Osteocyte (in vitro differentiated cells): ENCODE measurements at regions not wholly inside any gene's neighbourhood (a gene's known extent, or its start where the extent isn't known, plus 50 kb on each side); places are given as distances from the start of the nearest gene placed in this dataset.

Experiments used
- DNase-seq: peaks from one replicate; pipeline ENCODE4 v3.0.0; 2021; ENCODE audit warnings: mixed read lengths; ENCODE audit not compliant: unreplicated experiment; ENCODE audit errors: extremely low spot score
- H3K27ac Mint-ChIP-seq: one replicate; pipeline ENCODE4 v1.8.0; 2021; ENCODE audit warnings: mild to moderate bottlenecking, mixed read lengths; ENCODE audit not compliant: unreplicated experiment
- H3K27me3 Mint-ChIP-seq: one replicate; pipeline ENCODE4 v1.8.0; 2021; ENCODE audit warnings: mixed read lengths; ENCODE audit not compliant: unreplicated experiment
- H3K36me3 Mint-ChIP-seq: one replicate; pipeline ENCODE4 v1.8.0; 2021; ENCODE audit warnings: mixed read lengths; ENCODE audit not compliant: unreplicated experiment
- H3K4me1 Mint-ChIP-seq: one replicate; pipeline ENCODE4 v1.8.0; 2021; ENCODE audit warnings: mixed read lengths; ENCODE audit not compliant: unreplicated experiment
- H3K4me3 Mint-ChIP-seq: one replicate; pipeline ENCODE4 v1.8.0; 2021; ENCODE audit warnings: mild to moderate bottlenecking, moderate library complexity, mixed read lengths; ENCODE audit not compliant: unreplicated experiment
- H3K9me3 Mint-ChIP-seq: one replicate; pipeline ENCODE4 v1.8.0; 2021; ENCODE audit warnings: mixed read lengths; ENCODE audit not compliant: unreplicated experiment
- TF ChIP-seq, protein P1 (sequence below): fragments of 200-600 bp; sonication (generic); IDR thresholded peaks from 2 replicates; pipeline ENCODE4 v1.5.0; 2021; ENCODE audit warnings: antibody characterized with exemption, mild to moderate bottlenecking, moderate library complexity

DNA sequence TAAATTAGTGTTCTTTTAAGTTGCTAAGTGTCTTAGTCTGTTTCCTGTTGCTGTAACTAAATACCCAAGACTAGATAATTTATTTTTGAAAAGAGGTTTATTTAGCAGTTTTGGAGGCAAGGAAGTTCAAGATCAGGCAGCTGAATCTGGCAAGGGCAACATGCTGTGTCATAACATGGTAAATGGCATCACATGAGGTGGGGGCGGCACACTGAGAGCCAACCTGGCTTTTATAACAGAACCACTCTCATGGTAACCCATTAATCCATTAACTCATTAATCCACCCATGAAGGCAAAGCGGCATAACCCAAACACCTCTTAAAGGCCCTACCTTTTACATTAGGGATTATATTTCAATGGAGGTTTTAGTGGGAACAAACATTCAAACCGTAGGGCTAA lies 182.2 kb upstream of the GATB start:
- Mint-ChIP-seq H3K36me3 (no peaks in the 10 kb centered on the region), H3K4me3 (no peak overlapping the region), H3K4me1 (no peaks in the 10 kb centered on the region), H3K27me3 (peaks cover 7% of the 10 kb centered on the region), H3K9me3 (peaks cover 22% of the 10 kb centered on the region), H3K27ac (no peak overlapping the region)
- no peak for DNase-seq
- TF ChIP-seq, protein P1, sequence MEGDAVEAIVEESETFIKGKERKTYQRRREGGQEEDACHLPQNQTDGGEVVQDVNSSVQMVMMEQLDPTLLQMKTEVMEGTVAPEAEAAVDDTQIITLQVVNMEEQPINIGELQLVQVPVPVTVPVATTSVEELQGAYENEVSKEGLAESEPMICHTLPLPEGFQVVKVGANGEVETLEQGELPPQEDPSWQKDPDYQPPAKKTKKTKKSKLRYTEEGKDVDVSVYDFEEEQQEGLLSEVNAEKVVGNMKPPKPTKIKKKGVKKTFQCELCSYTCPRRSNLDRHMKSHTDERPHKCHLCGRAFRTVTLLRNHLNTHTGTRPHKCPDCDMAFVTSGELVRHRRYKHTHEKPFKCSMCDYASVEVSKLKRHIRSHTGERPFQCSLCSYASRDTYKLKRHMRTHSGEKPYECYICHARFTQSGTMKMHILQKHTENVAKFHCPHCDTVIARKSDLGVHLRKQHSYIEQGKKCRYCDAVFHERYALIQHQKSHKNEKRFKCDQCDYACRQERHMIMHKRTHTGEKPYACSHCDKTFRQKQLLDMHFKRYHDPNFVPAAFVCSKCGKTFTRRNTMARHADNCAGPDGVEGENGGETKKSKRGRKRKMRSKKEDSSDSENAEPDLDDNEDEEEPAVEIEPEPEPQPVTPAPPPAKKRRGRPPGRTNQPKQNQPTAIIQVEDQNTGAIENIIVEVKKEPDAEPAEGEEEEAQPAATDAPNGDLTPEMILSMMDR, result no peak

DNA sequence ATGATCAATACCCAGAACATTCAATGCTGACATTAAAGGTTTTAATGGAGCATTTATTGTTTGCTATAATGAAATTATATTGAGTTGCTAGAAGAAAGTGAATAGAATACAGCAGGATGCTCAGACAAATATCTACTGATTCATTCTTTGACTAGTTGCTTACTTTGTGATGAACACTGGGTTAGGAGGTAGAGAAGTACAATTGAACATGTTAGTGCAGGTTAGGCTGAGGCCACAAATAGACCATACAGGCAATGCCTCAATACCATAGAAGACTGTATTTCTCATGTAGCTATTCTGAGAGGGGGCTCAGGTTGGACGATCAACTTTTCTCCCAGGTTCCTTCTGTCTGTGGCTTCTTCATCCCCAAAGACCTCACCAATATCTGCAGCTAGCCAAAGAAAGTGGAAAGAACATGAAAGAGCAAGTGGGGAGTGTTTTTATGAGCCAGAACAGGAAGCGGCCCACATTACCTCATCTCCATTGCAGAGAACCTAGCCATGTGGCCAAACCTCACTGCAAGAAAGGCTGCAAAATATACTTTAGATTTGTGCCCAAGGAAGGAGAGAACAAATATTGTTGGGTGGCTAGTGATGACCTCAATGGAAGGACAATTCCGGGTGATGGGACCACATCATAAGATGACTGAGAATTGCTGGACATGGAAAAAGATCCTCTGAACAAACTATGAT lies 180.3 kb upstream of the GATB start:
- no peak overlapping the region for H3K4me3 Mint-ChIP-seq
- H3K4me1 Mint-ChIP-seq, result no peaks in the 10 kb centered on the region
- DNase-seq, result no peak
- H3K27me3 Mint-ChIP-seq, result peaks cover 13% of the 10 kb centered on the region
- H3K27ac Mint-ChIP-seq, result no peak overlapping the region
- H3K36me3 Mint-ChIP-seq, result no peaks in the 10 kb centered on the region
- TF ChIP-seq, protein P1, result no peak
- peaks cover 8% of the 10 kb centered on the region for H3K9me3 Mint-ChIP-seq

DNA sequence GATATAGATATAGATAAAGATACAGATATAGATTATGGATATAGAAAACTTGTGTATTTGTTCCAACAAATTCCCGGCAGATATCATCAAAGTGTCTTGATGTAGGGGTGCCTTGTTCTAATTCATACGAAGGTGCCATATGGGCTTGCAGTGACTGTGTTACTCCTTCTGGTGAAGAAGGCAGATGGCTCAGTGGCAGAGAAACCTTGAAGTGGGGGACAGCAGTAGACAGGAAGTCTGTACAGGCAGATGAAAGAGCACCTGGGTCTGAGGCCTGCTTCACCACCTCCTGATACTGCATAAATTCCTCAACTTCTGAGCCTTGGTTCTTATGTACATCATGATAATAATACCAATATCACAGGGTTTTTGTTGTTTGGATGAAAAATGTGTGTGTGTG lies 179.5 kb upstream of the GATB start:
- Mint-ChIP-seq H3K4me1 (no peaks in the 10 kb centered on the region), H3K27me3 (peaks cover 16% of the 10 kb centered on the region), H3K36me3 (no peaks in the 10 kb centered on the region), H3K27ac (no peak overlapping the region), H3K4me3 (no peak overlapping the region), H3K9me3 (peaks cover 5% of the 10 kb centered on the region)
- no peak for DNase-seq
- TF ChIP-seq, protein P1, result no peak

DNA sequence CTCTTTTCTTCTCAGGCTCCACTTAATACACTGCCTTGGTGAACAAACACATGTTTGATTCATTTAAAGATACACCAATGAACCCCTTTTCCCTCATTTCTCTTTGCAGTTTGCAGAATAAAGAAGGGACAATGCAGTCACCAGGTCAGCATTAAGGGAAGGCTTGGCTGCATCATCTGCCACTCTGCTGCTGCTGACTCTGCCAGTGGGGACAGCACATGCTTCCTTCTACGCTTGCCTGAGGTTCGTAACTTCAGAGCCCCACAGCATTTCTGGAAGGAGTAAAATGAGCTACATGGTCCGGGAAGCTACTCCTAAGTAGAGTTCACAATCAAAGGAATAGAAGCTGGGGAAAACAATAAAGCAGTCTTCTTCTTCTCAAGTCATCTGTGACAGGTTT lies 178.9 kb upstream of the GATB start:
- Mint-ChIP-seq H3K27ac (no peak overlapping the region), H3K36me3 (no peaks in the 10 kb centered on the region), H3K4me1 (no peaks in the 10 kb centered on the region), H3K27me3 (peaks cover 18% of the 10 kb centered on the region), H3K4me3 (no peak overlapping the region), H3K9me3 (peaks cover 5% of the 10 kb centered on the region)
- DNase-seq, result no peak
- TF ChIP-seq, protein P1, result no peak

DNA sequence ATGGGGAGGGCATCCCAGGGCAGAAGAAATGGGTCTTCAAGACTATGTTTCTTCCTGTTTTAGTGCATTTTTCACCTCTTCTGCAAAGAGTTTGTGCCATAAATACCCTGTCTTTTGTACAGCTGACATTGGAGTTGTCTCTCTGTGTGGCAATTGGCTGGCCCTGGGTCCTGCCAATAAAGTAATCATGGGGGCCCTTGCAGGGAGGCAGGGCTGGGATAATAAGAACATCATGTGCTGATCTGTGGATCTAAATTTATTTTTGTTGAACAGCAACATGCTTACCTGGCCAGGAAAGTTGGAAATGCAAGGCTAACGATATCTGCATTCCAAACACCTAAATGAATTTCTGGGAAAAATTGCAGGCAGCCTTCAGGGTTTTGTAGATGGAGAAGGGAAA lies 174.6 kb upstream of the GATB start:
- H3K4me1 Mint-ChIP-seq, result no peaks in the 10 kb centered on the region
- no peaks in the 10 kb centered on the region for H3K36me3 Mint-ChIP-seq
- no peak overlapping the region for H3K4me3 Mint-ChIP-seq
- no peaks in the 10 kb centered on the region for H3K9me3 Mint-ChIP-seq
- TF ChIP-seq, protein P1, result no peak
- no peak overlapping the region for H3K27ac Mint-ChIP-seq
- H3K27me3 Mint-ChIP-seq, result peaks cover 23% of the 10 kb centered on the region
- DNase-seq, result peak; percentile 54
